ENCODE measurements at regions not wholly inside any gene's neighbourhood (a gene's known extent, or its start where the extent isn't known, plus 50 kb on each side); places are given as distances from the start of the nearest gene placed in this dataset.

DNA sequence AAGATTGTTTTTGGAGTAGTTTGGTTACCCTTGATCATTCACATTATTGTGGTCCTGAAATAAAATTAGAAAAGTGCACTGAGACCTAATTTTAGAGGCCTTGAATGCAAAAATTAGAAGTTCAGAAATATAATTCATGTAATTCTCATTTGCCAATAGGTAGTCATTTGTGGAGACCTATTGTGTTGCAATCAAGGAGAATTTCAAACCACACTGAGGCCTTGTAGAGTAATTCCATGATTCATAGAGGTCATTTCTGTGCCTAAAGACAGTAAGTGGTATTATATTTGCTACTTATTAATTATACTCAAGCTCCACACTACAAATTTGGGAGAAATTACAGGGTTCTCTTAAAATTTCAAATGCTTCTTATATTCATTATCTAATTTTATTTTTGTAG is 946.8 kb upstream of the POT1 start:
- TF ChIP-seq, protein P1, sequence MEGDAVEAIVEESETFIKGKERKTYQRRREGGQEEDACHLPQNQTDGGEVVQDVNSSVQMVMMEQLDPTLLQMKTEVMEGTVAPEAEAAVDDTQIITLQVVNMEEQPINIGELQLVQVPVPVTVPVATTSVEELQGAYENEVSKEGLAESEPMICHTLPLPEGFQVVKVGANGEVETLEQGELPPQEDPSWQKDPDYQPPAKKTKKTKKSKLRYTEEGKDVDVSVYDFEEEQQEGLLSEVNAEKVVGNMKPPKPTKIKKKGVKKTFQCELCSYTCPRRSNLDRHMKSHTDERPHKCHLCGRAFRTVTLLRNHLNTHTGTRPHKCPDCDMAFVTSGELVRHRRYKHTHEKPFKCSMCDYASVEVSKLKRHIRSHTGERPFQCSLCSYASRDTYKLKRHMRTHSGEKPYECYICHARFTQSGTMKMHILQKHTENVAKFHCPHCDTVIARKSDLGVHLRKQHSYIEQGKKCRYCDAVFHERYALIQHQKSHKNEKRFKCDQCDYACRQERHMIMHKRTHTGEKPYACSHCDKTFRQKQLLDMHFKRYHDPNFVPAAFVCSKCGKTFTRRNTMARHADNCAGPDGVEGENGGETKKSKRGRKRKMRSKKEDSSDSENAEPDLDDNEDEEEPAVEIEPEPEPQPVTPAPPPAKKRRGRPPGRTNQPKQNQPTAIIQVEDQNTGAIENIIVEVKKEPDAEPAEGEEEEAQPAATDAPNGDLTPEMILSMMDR (IDR thresholded peaks at IDR 0.05; ENCODE audit: low read length) = no peak
- TF ChIP-seq EZH2 (IDR thresholded peaks at IDR 0.05; ENCODE audit: borderline replicate concordance, low read length) = no peak

All from OCI-LY1 (cell line).